ENCODE measurements at regions not wholly inside any gene's neighbourhood (a gene's known extent, or its start where the extent isn't known, plus 50 kb on each side); places are given as distances from the start of the nearest gene placed in this dataset.

DNA sequence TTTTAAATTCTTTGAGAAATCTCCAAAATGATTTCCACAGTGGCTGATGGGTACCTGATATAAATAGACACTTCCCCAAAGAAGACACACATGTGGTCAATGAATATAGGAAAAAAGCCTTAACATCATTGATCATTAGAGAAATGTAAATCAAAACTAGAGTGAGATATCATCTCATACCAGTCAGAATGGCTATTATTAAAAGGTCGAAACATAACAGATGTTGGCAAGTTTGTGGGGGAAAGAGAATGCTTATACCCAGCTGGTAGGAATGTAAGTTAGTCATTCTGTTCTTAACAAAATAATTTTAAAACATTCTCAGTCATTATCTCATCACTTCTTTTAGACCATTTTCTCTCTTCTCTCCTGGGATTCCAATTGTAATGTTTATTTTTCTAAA, 1666.0 kb upstream of the ACO1 start (continued):
- TF ChIP-seq EP300 (IDR thresholded peaks at IDR 0.05; ENCODE audit: borderline replicate concordance in 1 of 2, low read depth in 2 of 2, low read length in 2 of 2) (no peak), BRCA1 (IDR thresholded peaks at IDR 0.05; ENCODE audit: low read depth, low read length) (no peak)
